ENCODE measurements at regions not wholly inside any gene's neighbourhood (a gene's known extent, or its start where the extent isn't known, plus 50 kb on each side); places are given as distances from the start of the nearest gene placed in this dataset.
"Not testable (repeated sequence)": the region's sequence is repeated elsewhere in the genome, so short reads cannot be mapped to it uniquely, and the experiment has no call there.

- no peak for DNase-seq (ENCODE audit: low read depth in 3 of 3)
Measured at GRCh38 chr13:48808683-48809082, 155.0 kb downstream of the CYSLTR2 start.

GRCh38 chr13:48810013-48810412, 156.3 kb downstream of the CYSLTR2 start:
- DNase-seq (ENCODE audit: low read depth in 3 of 3) = no peak

- DNase-seq (ENCODE audit: low read depth in 3 of 3) = no peak
Measured at GRCh38 chr13:48813518-48813917, 159.8 kb downstream of the CYSLTR2 start.

- DNase-seq (ENCODE audit: low read depth in 3 of 3) = no peak
Measured at GRCh38 chr13:48816700-48817099, 159.0 kb upstream of the FNDC3A start.

- no peak for DNase-seq (ENCODE audit: low read depth in 3 of 3)
Measured at GRCh38 chr13:48817166-48817802, 158.4 kb upstream of the FNDC3A start.

GRCh38 chr13:48818495-48819356, 157.0 kb upstream of the FNDC3A start:
- no peak for DNase-seq (ENCODE audit: low read depth in 3 of 3)

- DNase-seq (ENCODE audit: low read depth in 3 of 3) = no peak
Measured at GRCh38 chr13:48819376-48819775, 156.3 kb upstream of the FNDC3A start.

GRCh38 chr13:48819899-48820298, 155.8 kb upstream of the FNDC3A start:
- DNase-seq (ENCODE audit: low read depth in 3 of 3) = no peak

- not testable (repeated sequence) for DNase-seq (ENCODE audit: low read depth in 3 of 3)
Measured at GRCh38 chr13:48823526-48823925, 152.2 kb upstream of the FNDC3A start.

- DNase-seq (ENCODE audit: low read depth in 3 of 3) = no peak
Measured at GRCh38 chr13:48826039-48826438, 149.7 kb upstream of the FNDC3A start.

GRCh38 chr13:48826922-48827454, 148.7 kb upstream of the FNDC3A start:
- not testable (repeated sequence) for DNase-seq (ENCODE audit: low read depth in 3 of 3)

GRCh38 chr13:48827709-48828108, 148.0 kb upstream of the FNDC3A start:
- no peak for DNase-seq (ENCODE audit: low read depth in 3 of 3)

- DNase-seq (ENCODE audit: low read depth in 3 of 3) = no peak
Measured at GRCh38 chr13:48828962-48829411, 146.7 kb upstream of the FNDC3A start.

- DNase-seq (ENCODE audit: low read depth in 3 of 3) = no peak
Measured at GRCh38 chr13:48829536-48829935, 146.2 kb upstream of the FNDC3A start.

- DNase-seq (ENCODE audit: low read depth in 3 of 3) = no peak
Measured at GRCh38 chr13:48831248-48831647, 144.5 kb upstream of the FNDC3A start.

- no peak for DNase-seq (ENCODE audit: low read depth in 3 of 3)
Measured at GRCh38 chr13:48833412-48833811, 142.3 kb upstream of the FNDC3A start.

- DNase-seq (ENCODE audit: low read depth in 3 of 3) = not testable (repeated sequence)
Measured at GRCh38 chr13:48835326-48835725, 140.4 kb upstream of the FNDC3A start.

GRCh38 chr13:48838193-48838973, 137.3 kb upstream of the FNDC3A start:
- no peak for DNase-seq (ENCODE audit: low read depth in 3 of 3)

GRCh38 chr13:48839171-48839570, 136.5 kb upstream of the FNDC3A start:
- DNase-seq (ENCODE audit: low read depth in 3 of 3) = no peak

- no peak for DNase-seq (ENCODE audit: low read depth in 3 of 3)
Measured at GRCh38 chr13:48840366-48840765, 135.3 kb upstream of the FNDC3A start.

- no peak for DNase-seq (ENCODE audit: low read depth in 3 of 3)
Measured at GRCh38 chr13:48842316-48842715, 133.4 kb upstream of the FNDC3A start.

Data from stimulated activated CD4-positive, alpha-beta T cell treated with anti-CD3 and anti-CD28 coated beads, TNF-alpha, amount 100 ng/mL, for 24 hours (primary cell).